Fibroblast of lung (primary cell): ENCODE measurements at regions not wholly inside any gene's neighbourhood (a gene's known extent, or its start where the extent isn't known, plus 50 kb on each side); places are given as distances from the start of the nearest gene placed in this dataset.
A peak's percentile ranks its signal among the peaks of the same experiment; 100 is the strongest.

ENCODE experiments used
- EZH2 ChIP-seq: IDR thresholded peaks from 2 replicates; pipeline ENCODE4 v1.5.1; 2012; ENCODE audit warnings: low read length, control low read depth, mild to moderate bottlenecking; ENCODE audit errors: missing control alignments
- TF ChIP-seq, protein P1 (sequence below), 2 donors: IDR thresholded peaks in 1 of 2; conservative IDR thresholded peaks in 1 of 2; 1 replicate in 1 of 2; 2 replicates in 1 of 2; pipeline ENCODE4 v1.5.1; 2011 to 2012; ENCODE audit warnings: low read length in 2 of 2, control low read depth in 1 of 2, inconsistent platforms in 1 of 2, low read depth in 1 of 2, mild to moderate bottlenecking in 1 of 2

DNA sequence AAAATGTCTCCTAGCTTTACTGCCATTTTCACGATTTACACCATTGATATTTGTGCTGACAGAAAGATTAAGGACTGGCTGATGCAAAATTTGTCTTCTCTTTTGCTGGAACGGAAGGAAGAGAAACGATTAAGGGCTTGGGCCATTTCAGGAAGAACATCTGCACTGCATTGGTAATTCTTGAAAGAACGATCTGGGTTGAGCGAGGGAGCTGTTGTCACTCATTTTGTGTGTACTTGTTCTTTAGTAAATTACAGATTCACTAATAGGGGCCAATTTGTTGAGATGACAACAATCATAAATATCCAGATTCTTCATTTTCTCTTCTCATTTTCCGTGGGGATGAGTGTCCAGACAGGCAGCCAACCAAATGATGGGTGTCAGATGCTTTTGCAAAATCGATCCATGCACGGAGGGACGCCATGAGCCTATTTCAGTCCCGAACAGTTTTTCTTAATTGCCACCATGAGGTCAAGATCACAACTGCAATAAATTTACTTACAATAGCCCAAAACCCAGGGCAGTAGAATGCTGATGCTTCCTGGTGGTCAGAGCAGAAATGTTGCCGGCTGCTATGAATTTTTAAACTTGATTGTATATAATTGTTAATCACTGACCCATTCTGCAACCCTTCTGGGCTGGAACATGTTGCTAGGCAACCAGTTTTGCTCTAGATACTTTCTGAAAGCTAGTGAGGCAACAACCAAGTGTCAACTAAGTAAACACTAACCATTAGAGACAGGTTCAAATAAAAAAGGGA lies 132.4 kb upstream of the TIAM1 start:
- TF ChIP-seq, protein P1, sequence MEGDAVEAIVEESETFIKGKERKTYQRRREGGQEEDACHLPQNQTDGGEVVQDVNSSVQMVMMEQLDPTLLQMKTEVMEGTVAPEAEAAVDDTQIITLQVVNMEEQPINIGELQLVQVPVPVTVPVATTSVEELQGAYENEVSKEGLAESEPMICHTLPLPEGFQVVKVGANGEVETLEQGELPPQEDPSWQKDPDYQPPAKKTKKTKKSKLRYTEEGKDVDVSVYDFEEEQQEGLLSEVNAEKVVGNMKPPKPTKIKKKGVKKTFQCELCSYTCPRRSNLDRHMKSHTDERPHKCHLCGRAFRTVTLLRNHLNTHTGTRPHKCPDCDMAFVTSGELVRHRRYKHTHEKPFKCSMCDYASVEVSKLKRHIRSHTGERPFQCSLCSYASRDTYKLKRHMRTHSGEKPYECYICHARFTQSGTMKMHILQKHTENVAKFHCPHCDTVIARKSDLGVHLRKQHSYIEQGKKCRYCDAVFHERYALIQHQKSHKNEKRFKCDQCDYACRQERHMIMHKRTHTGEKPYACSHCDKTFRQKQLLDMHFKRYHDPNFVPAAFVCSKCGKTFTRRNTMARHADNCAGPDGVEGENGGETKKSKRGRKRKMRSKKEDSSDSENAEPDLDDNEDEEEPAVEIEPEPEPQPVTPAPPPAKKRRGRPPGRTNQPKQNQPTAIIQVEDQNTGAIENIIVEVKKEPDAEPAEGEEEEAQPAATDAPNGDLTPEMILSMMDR (conservative IDR thresholded peaks at IDR 0.05 in 1 of 2, IDR thresholded peaks at IDR 0.05 in 1 of 2; ENCODE audit: low read depth in 1 of 2, low read length in 2 of 2): peak in 1 of 2 donors; percentile 5
- TF ChIP-seq EZH2: no peak
